Medulla oblongata (tissue), 1 donor: ENCODE measurements at regions not wholly inside any gene's neighbourhood (a gene's known extent, or its start where the extent isn't known, plus 50 kb on each side); places are given as distances from the start of the nearest gene placed in this dataset.

Experiments used
- DNase-seq: peaks from one replicate; pipeline ENCODE4 v3.0.0-alpha.2; 2015; ENCODE audit errors: extremely low spot score

DNA sequence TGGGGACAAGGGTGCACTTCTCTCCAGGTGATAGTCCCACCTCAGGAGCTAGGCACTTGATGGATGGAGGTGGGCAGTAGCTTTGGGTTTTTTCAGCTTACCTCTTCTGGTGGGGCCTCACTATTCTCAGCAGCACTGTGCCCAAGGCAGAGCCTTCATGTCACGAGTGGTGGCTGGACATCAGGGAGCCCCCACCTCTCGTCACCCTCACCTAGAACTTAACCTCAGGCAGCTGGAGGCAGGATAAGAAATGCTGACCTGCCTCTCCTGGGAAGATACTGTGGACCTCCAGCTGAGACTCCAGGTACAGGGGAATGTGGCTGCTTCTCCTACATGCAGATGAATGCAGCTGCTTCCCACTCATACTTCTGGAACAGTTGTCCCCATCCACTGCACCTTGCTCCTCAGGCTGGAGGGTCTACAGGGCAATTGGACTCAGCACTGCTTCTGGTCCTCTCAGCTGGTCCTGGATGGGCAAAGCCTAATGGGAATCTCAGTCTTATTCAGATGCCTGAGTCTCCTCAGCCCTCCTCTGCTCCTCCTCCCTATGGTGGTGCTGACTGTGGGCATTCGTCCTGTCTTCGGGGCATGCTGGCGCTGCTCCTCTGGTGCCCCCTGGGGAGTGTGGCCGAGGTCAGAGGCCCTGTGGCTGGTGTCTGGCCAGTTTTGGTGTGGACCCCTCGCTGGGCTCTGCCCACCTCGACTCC is 129.9 kb downstream of the KLF13 start:
- DNase-seq = no peak

DNA sequence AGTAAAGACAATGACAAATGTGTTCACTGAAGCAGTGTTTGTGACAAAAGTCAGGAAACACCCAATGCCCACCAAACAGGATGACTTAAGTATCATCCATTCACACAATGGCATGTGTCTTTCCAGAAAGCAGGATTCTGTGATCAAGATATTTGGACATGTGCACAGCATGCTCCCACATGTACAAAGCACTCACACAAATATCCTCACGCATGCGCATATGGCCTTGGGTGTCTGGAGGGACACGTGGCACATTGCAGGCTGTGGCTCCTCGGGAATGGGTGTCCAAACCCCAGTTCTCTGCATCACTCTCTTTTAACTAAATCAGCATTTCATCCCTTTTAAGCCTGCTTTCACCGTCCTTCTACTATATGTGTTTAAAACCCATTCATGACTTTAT is 130.5 kb downstream of the KLF13 start:
- DNase-seq = no peak

DNA sequence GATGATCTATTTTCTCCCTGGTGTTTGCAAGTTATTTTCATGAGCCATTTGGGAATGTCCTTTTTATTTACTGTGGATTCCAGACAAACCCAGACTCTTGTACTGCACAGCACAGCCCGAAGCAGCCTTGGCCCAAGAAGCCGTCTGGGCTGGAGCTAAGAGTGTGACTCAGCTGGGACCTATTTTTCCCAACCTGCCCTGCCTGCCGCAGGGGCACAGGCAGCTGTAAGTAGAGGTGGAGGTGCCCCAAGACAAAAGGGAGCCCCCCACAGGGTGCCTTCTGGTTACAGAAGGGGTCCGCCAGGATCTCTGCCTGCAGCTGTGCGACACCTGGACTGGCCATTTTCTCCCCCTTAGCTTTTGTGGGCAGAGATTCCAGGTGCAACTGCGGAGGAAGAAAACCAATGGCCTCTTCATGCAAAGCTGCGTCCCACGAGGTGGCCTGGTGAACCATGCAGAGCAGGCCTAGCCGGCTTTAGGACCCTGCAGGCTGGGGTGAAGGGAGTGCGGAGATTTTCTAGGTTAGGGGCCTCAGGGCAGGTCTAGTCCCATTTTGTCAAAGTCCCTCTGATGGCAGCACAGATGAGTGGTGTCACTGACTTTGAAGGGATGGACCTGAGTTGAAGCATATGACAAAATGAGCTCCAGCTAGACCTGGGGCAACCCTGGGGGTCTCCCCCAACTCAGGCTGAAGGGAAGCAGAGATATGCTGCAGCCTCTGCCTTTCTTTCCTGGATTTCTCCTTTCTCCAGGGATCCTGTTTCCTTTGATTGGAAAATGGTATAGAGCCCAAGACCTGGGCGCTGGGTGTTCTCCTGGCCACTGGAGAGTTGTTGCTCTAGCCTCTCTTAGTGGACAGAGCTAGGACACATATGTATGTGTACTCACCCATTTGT is 131.2 kb downstream of the KLF13 start:
- no peak for DNase-seq

DNA sequence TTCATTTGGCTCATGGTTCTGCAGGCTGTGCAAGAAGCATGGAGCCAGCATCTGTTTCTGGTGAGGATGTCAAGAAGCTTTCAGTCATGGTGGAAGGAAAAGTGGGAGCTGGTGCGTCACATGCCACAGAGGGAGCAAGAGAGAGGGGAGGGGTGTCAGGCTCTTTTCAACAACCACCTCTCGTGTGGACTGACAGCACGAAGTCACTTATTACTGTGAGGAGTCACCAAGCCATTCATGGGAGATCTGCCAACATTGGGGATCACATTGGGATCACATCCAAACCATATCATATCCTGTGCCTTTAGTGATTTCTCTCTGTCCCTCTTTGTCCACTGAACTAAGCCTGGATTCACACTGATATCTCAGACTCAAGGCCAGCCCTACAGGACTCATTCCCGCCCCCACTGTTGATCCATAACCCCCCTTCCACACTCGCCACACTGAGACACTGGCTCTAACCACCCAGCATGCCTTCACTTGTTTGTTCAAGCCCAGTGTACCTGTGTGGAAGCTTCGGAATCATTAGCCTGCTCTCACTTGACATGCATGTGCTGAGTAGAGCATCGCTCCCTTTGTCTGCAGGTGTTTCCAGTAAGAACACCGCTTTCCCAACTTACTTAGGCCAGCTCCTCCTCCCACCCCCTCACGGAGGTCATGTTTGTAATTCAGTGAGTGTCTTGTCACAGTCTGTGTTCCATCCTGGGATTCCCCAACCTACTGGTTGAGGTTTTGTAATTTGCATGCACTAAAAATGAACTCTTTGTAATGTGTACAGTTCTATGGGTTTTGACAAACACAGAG is 132.2 kb downstream of the KLF13 start:
- DNase-seq = no peak

GRCh38 chr15:31459400-31459748 is 132.7 kb downstream of the KLF13 start:
- DNase-seq = no peak

DNA sequence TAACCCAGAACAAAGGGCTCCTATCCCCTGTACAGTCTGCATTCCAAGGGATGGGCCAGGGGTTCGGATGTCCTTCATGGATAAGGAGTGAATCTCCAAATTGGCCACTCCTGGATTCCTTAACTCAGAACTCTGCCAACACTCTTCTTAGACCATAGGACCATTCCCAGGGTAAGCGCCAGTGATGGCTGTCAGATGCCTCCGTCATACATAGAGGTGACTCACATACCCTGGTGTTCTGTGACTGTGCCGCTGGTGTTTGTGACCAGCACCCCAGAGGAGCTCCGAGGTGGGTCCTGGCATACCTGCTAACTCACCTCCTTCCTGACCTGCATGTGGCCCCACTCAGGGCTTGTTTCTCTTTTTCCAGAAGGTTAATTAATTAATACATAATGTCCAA is 134.7 kb downstream of the KLF13 start:
- DNase-seq = no peak

DNA sequence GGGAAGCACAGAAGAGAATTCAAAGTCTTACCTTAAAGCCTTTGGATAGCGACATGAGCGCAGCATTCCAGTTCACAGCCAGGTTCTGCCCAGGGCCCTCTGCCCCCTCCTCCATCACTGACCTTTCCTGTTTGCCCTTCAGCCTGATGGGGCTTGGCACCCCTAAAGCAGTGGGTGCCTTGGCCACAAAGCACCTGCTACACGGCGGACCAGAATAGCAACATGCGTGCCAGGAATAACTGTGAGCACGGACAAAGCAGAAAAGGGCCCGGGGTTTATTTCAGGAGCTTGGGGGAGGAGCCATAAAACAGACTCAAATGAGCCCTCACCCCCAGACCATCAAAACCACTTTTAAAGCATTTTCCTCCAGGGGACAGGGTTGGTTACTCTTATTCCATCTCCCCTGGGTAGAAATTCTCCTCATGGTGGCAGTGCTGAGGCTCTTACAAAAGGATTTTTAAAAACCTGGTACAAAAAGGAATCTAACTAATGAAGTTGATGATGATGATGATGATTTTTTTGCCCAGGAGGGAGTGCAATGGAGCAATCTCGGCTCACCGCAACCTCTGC is 135.4 kb downstream of the KLF13 start:
- DNase-seq = no peak

DNA sequence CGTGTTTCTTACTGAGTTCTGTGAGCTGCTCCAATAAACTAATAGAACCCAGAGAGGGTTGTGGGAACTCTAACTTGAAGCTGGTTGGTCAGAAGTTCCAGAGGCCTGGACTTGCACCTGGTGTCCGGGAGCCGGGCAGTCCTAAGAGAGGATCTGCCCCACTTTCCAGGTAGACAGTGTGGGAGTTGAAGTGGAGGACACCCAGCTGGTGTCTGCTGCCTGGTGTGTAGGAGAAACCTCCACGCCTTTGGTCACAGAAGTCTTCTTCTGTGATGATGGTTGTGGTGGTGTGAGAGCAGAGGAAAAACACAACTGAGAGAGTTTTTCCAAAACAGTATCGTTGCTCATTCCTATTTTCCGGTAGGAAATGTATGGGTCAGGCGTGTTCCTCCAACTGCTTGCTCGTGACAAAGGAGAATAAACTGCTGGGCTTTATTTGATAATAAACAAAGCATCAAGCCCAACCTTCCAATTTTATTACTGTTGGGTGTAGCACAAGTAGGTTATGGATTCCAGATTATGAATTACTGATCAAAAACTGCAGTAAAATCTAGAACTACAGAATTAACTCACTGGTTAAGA is 137.0 kb downstream of the KLF13 start:
- DNase-seq = no peak

GRCh38 chr15:31464216-31465082 is 137.8 kb downstream of the KLF13 start:
- DNase-seq = no peak

DNA sequence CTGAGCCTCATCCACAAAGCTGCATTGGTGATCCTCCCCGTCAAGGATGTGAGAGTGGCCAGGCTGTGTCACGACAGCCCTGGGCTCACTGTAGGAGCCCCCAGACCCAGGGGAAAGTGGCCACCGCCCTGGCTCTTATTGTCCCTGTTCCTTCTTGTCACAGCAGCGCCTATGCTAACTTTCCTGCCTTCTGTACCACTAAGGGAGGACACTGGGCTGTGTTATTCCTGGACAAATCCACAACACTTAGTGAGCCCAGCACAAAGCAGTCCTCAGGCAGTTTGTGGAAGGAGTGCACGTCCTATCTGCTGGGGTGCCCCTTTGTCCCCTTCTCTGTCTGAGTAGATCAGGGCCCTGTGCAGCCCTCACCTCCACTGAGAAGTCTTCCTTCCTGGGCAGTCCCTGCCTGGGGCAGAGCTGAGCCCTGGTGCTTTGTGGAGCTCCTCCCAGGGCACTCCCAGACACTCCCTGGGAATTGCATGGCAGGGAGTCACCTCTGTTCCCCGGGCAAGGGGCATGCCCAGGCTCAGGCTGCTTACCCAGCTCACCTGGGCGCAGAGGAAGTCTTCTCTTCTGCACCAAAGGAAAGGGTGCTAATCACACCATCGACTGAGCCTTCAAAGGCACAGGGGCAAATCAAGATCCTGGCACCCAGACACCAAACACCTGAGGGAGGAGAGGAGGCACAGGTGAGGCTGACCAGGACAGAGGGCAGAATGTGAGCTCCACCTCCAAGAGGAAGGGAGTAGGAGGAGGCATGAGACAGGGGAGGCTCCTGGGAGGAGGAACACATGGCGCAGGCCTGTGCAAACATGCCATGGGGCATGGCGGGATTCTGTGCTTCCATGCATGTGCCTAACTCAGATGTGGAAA is 138.7 kb downstream of the KLF13 start:
- DNase-seq = no peak

- no peak for DNase-seq
Observed at GRCh38 chr15:31467361-31467760, 140.7 kb downstream of the KLF13 start.

GRCh38 chr15:31468911-31469785 is 142.5 kb downstream of the KLF13 start:
- no peak for DNase-seq

DNA sequence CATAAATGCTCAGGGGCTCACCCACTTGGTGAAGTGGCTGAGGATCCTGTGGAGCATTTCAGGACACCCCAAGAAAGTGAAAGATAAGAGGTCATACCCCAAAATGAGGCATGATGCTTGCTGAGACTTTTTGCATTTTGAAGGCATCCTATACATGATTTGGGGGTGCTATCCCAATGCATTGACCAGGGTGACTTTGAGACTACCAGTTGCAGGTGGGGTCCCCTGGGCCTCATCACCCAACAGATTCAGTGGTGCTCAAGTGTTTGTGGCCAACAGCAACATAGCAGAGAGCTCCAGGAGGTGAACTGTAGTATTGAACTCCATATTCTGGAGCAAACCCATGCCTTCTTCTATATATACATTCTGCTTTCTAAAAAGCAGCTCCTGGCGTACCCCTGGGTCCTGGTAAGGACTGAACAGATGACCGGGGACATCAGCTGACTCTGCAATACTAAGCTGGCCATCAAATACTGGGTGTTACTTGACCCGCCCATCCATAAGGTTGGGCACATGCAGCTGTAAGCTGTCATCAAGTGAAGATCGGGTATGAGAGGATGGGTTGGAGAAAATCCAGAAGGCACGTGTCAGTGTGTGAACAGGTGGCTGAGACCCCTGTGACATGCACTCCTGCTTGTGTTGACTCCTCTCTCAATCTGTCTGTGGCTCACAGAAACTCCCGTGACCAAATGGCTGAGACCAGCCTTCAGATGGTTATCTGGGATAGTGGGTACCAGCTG is 143.3 kb downstream of the KLF13 start:
- DNase-seq = no peak

DNA sequence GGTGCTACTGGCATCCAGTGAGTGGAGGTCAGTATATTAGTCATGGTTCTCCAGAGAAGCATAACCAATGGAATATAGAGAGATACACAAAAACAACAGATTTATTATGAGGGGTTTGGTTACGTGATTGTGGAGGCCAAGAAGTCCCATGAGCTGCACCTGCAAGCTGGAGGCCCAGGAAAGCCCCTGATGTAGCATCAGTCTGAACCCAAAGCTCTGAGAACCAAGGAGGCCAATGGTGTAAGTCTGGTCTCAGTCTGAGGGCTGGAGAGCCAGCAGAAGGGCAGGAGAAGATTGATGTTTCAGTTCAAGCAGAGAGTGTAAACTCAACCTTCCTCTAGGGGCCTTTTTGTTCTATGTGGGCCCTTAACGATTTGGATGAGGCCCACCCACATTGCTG is 144.1 kb downstream of the KLF13 start:
- no peak for DNase-seq

DNA sequence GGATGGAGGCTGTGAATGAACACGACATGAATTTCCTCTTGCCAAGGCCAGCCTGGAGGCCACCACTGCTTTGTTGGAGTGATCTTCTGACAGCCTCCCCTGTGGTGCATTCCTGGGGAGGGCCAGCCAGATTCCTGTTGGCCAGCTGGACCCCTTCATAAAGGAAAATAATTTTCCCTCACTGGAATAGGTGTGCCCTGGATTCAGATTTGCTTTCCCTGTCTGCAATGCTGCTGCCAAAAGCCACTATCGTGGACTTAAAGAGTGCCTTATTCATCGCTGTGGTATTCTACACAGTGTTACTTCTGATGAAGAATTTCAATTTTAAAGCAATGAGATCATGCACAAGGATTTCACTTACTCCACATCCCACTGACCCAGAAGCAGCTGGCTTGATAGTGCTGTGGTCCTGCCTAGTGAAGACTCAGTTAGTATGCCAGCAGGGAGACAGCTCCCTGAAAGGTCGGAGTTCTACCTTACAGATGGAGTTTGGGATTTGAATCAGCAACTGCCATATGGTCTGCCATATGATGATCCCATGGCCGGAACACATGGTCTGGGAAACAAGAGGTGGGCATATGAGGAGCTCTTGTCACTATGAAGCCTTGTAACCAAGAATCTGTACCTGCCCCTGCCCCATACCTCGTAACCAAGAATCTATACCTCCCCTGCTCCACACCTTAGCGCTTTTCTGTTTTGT is 145.2 kb downstream of the KLF13 start:
- no peak for DNase-seq

DNA sequence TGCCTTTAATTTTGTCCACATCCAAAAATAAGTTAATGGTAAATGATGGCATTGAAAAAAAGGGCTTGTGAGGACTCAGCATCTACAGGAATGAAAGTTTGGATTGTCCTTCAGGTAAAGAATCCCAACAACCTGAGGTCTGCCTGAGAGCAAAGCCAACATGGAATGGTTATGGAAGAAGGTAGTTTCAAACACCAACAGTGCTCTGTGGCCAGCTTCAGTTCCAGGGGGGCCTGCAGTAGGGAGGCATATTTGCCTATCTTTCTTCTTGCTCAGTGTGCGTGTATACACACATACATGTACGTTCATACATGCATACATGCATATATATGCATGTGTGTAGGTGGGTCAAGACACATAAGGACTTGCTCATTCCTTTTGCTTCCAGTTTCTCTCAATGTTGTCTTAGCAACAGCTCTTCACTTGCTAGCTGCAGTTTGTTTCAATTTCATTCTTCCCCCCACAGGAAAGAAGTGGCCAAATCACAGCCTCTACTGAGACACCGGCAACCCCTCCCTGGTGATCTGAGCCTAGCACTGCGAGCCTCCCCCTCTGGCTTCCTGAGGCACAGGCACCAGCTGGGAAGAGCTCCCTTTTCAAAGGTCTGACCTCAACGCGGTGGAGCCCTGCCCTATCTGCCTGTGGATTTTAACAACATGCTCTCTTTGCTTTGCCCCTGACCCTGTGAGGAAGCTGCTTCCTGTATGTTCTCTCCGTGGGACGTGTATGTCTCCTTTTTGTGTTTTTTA is 146.2 kb downstream of the KLF13 start:
- peak; percentile 46 for DNase-seq
